ENCODE measurements at regions not wholly inside any gene's neighbourhood (a gene's known extent, or its start where the extent isn't known, plus 50 kb on each side); places are given as distances from the start of the nearest gene placed in this dataset.
"Not testable (repeated sequence)": the region's sequence is repeated elsewhere in the genome, so short reads cannot be mapped to it uniquely, and the experiment has no call there.

DNA sequence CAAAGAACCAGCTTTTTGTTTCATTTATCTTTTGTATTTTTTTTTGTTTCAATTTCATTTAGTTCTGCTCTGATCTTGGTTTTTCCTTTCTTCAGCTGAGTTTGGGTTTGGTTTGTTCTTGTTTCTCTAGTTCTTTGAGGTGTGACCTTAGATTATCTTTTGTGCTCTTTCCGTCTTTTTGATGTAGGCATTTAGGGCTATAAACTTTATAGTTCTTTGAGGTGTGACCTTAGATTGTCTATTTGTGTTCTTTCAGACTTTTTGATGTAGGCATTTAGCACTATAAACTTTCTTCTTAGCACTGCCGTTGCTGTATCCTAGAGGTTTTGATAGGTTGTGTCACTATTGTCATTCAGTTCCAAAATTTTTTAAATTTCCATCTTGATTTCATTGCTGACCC lies 224.3 kb upstream of the COBL start:
- FAIRE-seq; H3K9me3 ChIP-seq (ENCODE audit: insufficient read depth in 2 of 2, low read depth in 1 of 2, low read length in 1 of 2): not testable (repeated sequence)

More for the DNA sequence above, 224.3 kb upstream of the COBL start:
- H3K4me2 ChIP-seq (ENCODE audit: insufficient read depth in 1 of 2, low read depth in 2 of 2, low read length in 2 of 2); H4K20me1 ChIP-seq (replicated peaks in 1 of 2; ENCODE audit: control insufficient read depth in 1 of 2, insufficient read depth in 2 of 2, low read length in 2 of 2); H3K36me3 ChIP-seq (ENCODE audit: control insufficient read depth in 2 of 4, insufficient read depth in 4 of 4, low read length in 3 of 4); H2BK20ac ChIP-seq (ENCODE audit: low read length); H3K79me2 ChIP-seq (ENCODE audit: control insufficient read depth in 1 of 2, insufficient read depth in 2 of 2, low read length in 2 of 2); H3K27ac ChIP-seq (ENCODE audit: low read depth, low read length); H3K56ac ChIP-seq (replicated peaks; ENCODE audit: insufficient read length, low read depth, low read length); DNase-seq (ENCODE audit: low read depth in 1 of 2, low spot score in 2 of 2); H2BK5ac ChIP-seq (ENCODE audit: low read depth, low read length); H3K23ac ChIP-seq (ENCODE audit: insufficient read length); H4K5ac ChIP-seq (ENCODE audit: insufficient read length, low read depth, low read length); H2AFZ ChIP-seq (ENCODE audit: low read length); H2BK12ac ChIP-seq (ENCODE audit: low read depth, low read length); H3K79me1 ChIP-seq (ENCODE audit: low read depth, low read length); H2BK120ac ChIP-seq (replicated peaks; ENCODE audit: low read depth, low read length); H4K91ac ChIP-seq (replicated peaks; ENCODE audit: insufficient read length, low read length); H4K8ac ChIP-seq (ENCODE audit: extremely low read depth, insufficient read depth, low read length); H3K4me3 ChIP-seq (ENCODE audit: extremely low read depth in 1 of 4, insufficient read depth in 2 of 4, low read depth in 3 of 4, low read length in 4 of 4); H3K18ac ChIP-seq (ENCODE audit: extremely low read depth, low read length); H3K4ac ChIP-seq (replicated peaks; ENCODE audit: insufficient read length, low read depth, low read length); H3K23me2 ChIP-seq (ENCODE audit: low read depth, low read length); H2BK15ac ChIP-seq (ENCODE audit: low read length); CTCF ChIA-PET (ENCODE audit: partially characterized antibody); H3K4me1 ChIP-seq (replicated peaks in 1 of 4; ENCODE audit: control insufficient read depth in 3 of 4, insufficient read depth in 4 of 4, low read length in 3 of 4); H3K9ac ChIP-seq (replicated peaks in 1 of 4; ENCODE audit: extremely low read depth in 1 of 4, low read depth in 3 of 4, low read length in 3 of 4); H2AK5ac ChIP-seq (ENCODE audit: low read depth, low read length); POLR2A ChIA-PET (ENCODE audit: partially characterized antibody); H3K14ac ChIP-seq (ENCODE audit: insufficient read length); H3K27me3 ChIP-seq (replicated peaks in 1 of 4; ENCODE audit: control insufficient read depth in 3 of 4, extremely low read depth in 1 of 4, insufficient read depth in 3 of 4, low read length in 3 of 4): not testable (repeated sequence)
- WGBS, 2 experiments (ENCODE audit: extremely low coverage in 1 of 2, insufficient coverage in 1 of 2, insufficient read length in 1 of 2, insufficient replicate concordance in 2 of 2, low coverage in 1 of 2, low lambda C conversion rate in 2 of 2, missing lambda C conversion rate in 1 of 2) = 87% methylated on average over 2 of the region's 2 CpGs; no CpG with 5 or more reads in 1 of the 2 experiments

Data from H1 (cell line).